WERI-Rb-1 (cell line): ENCODE measurements at regions not wholly inside any gene's neighbourhood (a gene's known extent, or its start where the extent isn't known, plus 50 kb on each side); places are given as distances from the start of the nearest gene placed in this dataset.

ENCODE experiments used
- DNase-seq: peaks from one replicate; pipeline ENCODE4 v3.0.0-alpha.2; 2020
- H3K27ac ChIP-seq: fragments of 250-450 bp; sonication (Bioruptor Pico); 2 replicates; pipeline ENCODE4 v1.5.1; 2020; ENCODE audit warnings: mild to moderate bottlenecking, moderate library complexity
- H3K27me3 ChIP-seq: fragments of 250-450 bp; sonication (Bioruptor Pico); 2 replicates; pipeline ENCODE4 v1.5.1; 2021; ENCODE audit warnings: mild to moderate bottlenecking, low read depth, moderate library complexity; ENCODE audit not compliant: insufficient read depth, severe bottlenecking
- H3K36me3 ChIP-seq: fragments of 250-450 bp; sonication (Bioruptor Pico); 2 replicates; pipeline ENCODE4 v1.5.1; 2020; ENCODE audit warnings: mild to moderate bottlenecking, moderate library complexity
- H3K4me3 ChIP-seq: 2 replicates; pipeline ENCODE4 v1.5.1; 2011; ENCODE audit warnings: low read depth, mild to moderate bottlenecking, control low read depth, low read length
- H3K9me3 ChIP-seq: fragments of 250-450 bp; sonication (Bioruptor Pico); 2 replicates; pipeline ENCODE4 v1.5.1; 2021; ENCODE audit warnings: mild to moderate bottlenecking, moderate library complexity; ENCODE audit not compliant: severe bottlenecking
- CTCF ChIP-seq: IDR thresholded peaks from 2 replicates; pipeline ENCODE4 v1.5.1; 2011; ENCODE audit warnings: low read depth, mild to moderate bottlenecking, control low read depth, inconsistent platforms, low read length

GRCh38 chr5:52702877-52703276 lies 84.8 kb upstream of the ITGA1 start:
- no peak for TF ChIP-seq CTCF
- Histone ChIP-seq H3K4me3 (no peak overlapping the region), H3K27me3 (no peaks in the 10 kb centered on the region), H3K9me3 (no peaks in the 10 kb centered on the region), H3K27ac (no peak overlapping the region), H3K36me3 (no peaks in the 10 kb centered on the region)
- DNase-seq: no peak

DNA sequence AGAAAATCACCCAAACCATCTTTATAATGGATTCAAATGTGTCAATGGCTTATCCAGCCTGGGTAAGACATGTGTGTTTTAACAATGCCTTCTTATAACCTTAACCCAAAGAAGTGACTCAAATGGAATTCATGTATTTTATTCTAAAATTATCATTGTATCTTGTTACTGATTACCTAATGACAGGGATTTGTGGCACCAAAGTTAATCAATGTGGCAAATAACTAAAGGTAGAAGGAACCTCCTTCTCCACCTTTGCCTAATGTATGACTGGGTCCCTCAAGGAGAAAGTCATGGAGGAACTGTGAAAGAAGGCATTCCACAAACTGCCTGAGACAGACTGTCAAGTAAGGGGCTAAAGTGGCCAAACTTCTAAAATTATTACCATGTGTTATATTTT lies 84.4 kb upstream of the ITGA1 start:
- Histone ChIP-seq H3K9me3 (no peaks in the 10 kb centered on the region), H3K4me3 (no peak overlapping the region), H3K27ac (no peak overlapping the region), H3K36me3 (no peaks in the 10 kb centered on the region), H3K27me3 (no peaks in the 10 kb centered on the region)
- no peak for TF ChIP-seq CTCF
- no peak for DNase-seq

GRCh38 chr5:52705720-52706119 lies 82.0 kb upstream of the ITGA1 start:
- Histone ChIP-seq H3K27ac (no peak overlapping the region), H3K36me3 (no peaks in the 10 kb centered on the region), H3K9me3 (no peaks in the 10 kb centered on the region), H3K4me3 (no peak overlapping the region), H3K27me3 (no peaks in the 10 kb centered on the region)
- TF ChIP-seq CTCF: no peak
- DNase-seq: no peak

DNA sequence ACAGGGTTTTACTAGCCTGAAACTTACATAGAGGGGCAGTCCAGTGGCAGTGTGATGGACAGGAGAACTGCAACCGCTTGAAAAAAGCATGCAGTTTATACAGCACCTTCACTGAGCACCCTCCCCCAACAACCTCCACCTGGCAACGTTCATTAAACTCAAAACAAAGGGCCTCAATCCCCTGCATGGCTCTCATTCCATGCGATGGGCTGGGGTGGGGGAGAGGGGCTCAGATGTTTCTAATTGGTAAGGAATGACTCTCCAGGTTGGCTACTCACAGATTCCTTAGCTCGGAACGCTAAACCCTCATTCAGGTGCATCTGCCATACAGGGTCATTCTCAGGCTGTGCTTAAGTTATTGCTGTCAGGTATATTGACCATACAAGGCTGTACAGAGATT lies 80.9 kb upstream of the ITGA1 start:
- no peak for DNase-seq
- H3K27ac ChIP-seq: no peak overlapping the region
- TF ChIP-seq CTCF: no peak
- H3K9me3 ChIP-seq: no peaks in the 10 kb centered on the region
- no peaks in the 10 kb centered on the region for H3K27me3 ChIP-seq
- H3K36me3 ChIP-seq: no peaks in the 10 kb centered on the region
- no peak overlapping the region for H3K4me3 ChIP-seq

- no peak for TF ChIP-seq CTCF
- H3K27me3 ChIP-seq: no peaks in the 10 kb centered on the region
- H3K9me3 ChIP-seq: no peaks in the 10 kb centered on the region
- no peak overlapping the region for H3K4me3 ChIP-seq
- H3K27ac ChIP-seq: no peak overlapping the region
- no peak for DNase-seq
- no peaks in the 10 kb centered on the region for H3K36me3 ChIP-seq
Observed at GRCh38 chr5:52707616-52708015, 80.1 kb upstream of the ITGA1 start.

GRCh38 chr5:52708463-52708862 lies 79.3 kb upstream of the ITGA1 start:
- H3K4me3 ChIP-seq: no peak overlapping the region
- H3K36me3 ChIP-seq: no peaks in the 10 kb centered on the region
- DNase-seq: no peak
- TF ChIP-seq CTCF: no peak
- no peaks in the 10 kb centered on the region for H3K27me3 ChIP-seq
- no peaks in the 10 kb centered on the region for H3K9me3 ChIP-seq
- H3K27ac ChIP-seq: no peak overlapping the region
